Breast epithelium (tissue), 3 donors: ENCODE measurements at regions not wholly inside any gene's neighbourhood (a gene's known extent, or its start where the extent isn't known, plus 50 kb on each side); places are given as distances from the start of the nearest gene placed in this dataset.

ENCODE experiments used
- POLR2A ChIP-seq: fragments of 450-650 bp; IDR thresholded peaks from one replicate; pipeline ENCODE4 v1.6.1; 2016; ENCODE audit warnings: antibody characterized with exemption, mild to moderate bottlenecking, moderate library complexity
- POLR2AphosphoS5 ChIP-seq, 3 donors: sonication (generic); formaldehyde crosslinking; IDR thresholded peaks; one replicate each; pipeline ENCODE4 v1.6.1; 2017; ENCODE audit warnings: antibody characterized with exemption in 3 of 3
- TF ChIP-seq, protein P1 (sequence below), 3 donors: fragments of 450-650 bp; IDR thresholded peaks; one replicate each; pipeline ENCODE4 v1.5.1; 2016 to 2017; ENCODE audit warnings: antibody characterized with exemption in 3 of 3, mild to moderate bottlenecking in 3 of 3, moderate library complexity in 3 of 3

DNA sequence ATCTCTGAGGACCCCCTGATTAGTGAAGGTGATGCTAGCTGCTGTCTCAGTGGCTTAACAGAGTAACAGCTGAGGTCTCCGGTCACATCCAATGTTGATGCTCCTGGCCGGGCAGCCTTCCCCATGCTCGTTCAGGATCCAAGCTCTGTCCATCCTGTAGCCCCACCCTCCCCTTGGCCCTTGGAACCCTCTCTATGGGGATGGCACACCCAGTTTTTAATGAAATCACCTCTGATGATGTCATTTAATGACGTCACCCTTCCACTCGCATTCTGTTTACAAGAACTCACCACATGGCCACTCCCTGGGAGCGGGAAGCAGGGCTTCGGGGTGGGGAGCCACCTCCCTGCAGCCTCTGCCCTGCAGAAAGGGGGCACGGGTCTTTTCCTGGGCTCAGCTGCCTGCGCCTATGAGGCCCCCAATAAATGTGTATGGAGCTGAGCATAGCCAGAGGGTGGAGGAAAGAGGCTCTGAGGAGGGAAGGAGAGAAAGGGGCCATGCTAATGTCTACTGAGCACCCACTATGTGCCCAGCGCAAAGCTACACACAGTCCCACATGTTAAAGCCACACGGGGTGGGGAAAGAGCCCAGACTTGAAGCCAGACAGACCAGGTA lies 95.5 kb downstream of the OAT start:
- TF ChIP-seq, protein P1, sequence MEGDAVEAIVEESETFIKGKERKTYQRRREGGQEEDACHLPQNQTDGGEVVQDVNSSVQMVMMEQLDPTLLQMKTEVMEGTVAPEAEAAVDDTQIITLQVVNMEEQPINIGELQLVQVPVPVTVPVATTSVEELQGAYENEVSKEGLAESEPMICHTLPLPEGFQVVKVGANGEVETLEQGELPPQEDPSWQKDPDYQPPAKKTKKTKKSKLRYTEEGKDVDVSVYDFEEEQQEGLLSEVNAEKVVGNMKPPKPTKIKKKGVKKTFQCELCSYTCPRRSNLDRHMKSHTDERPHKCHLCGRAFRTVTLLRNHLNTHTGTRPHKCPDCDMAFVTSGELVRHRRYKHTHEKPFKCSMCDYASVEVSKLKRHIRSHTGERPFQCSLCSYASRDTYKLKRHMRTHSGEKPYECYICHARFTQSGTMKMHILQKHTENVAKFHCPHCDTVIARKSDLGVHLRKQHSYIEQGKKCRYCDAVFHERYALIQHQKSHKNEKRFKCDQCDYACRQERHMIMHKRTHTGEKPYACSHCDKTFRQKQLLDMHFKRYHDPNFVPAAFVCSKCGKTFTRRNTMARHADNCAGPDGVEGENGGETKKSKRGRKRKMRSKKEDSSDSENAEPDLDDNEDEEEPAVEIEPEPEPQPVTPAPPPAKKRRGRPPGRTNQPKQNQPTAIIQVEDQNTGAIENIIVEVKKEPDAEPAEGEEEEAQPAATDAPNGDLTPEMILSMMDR (IDR thresholded peaks at IDR 0.05): no peak
- TF ChIP-seq POLR2A (no peak), POLR2AphosphoS5 (IDR thresholded peaks at IDR 0.05) (no peak)
